Islet precursor cell (in vitro differentiated cells): ENCODE measurements at regions not wholly inside any gene's neighbourhood (a gene's known extent, or its start where the extent isn't known, plus 50 kb on each side); places are given as distances from the start of the nearest gene placed in this dataset.

Experiments used
- DNase-seq: peaks from one replicate; pipeline ENCODE4 v3.0.0-alpha.2; 2018

DNA sequence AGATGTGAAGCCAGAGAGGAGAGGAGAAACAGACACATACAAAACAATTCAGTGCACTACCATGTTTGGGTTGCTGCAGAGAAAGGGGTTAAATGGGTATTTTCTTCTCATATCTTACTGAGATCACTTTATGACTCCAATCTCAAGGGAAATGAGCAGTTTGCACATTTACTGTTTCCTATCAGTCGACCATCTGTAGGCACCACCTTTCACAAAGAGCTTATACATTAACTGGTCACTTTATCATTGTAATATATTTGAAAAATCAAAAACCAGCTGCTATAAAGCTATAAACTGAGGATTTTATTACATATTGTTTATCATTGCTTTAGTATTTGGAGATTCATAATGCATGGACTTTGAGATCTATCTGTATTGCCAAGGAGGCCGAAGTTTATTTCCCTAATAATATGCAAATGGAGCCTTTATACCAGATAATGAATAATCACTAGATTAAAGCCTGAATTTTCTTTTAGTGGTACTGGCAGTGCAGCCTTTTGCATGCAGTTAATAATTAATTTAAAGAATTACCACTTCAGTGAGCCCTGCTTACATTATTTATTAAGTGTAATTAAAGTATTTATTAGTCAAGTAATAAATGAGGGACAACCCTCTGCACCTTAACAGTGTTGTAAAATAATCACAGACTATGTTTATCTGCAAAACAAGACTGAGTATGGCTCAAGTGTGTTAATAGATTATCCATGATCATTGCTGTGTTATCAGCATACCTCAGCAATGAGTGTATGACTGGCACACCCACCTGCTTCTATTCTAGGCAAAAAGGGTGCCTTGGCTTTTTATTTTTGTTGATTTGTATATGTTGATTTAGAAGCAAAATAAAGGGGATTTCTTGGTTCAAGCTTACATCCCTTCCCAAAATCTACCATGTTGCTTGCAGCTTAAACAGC, 167.7 kb upstream of the SLC14A2 start:
- DNase-seq, result no peak

DNA sequence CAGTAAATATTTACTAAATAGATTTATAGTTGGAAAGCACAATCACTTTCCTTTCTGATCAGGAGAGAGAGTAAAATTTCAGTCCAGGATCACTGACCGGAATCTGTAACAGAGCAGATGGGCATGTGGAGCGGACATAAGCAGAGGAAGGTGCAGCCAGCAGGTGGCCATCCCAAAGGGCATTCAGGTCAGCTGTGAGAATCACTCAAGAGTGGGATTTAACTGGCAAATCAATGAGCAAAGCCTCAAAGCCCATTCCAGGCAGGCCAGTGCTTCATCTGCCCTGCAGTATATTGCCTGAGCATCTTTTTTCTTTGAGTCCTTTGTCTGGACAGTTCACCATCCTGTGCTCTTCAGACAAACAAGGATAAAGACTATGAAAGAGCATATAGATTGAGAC, 166.4 kb upstream of the SLC14A2 start:
- DNase-seq, result no peak

DNA sequence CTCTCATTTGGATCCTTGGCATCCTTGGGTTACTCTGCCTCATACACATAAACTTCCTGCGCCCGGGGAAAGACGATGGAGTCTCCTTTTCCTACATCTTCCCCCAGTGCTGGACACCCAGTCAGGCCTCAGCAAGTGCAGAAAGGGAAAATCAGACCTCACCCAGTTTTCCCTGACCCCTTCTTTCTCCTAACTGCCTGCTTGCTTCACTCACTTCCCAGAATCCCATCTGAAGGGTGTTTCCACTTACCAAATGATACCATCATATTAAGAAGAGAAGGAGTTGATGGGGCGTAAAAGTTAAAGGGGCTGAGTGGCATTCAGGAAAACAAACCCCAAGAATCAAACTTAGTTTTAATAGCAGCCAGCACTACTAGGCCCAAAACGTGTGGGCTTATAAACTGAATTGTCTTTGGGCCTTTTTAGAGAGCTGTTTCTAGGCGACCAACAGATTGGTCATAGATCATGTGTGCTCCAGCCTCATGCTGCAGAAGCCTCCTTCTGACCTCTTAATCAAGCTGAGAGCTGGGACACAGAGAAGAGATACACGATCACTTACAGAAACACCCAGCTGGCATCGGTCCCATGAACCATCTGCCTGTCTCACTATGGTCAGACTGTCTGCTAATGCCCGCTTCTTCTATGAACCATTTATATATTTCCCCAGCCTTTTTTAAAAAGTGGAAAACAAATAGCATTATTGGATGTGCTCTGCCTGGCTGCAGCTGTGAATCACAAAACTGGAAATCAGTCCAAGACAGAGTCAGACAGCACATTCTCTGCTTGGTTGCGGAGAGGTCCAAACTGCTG, 165.7 kb upstream of the SLC14A2 start:
- no peak for DNase-seq

DNA sequence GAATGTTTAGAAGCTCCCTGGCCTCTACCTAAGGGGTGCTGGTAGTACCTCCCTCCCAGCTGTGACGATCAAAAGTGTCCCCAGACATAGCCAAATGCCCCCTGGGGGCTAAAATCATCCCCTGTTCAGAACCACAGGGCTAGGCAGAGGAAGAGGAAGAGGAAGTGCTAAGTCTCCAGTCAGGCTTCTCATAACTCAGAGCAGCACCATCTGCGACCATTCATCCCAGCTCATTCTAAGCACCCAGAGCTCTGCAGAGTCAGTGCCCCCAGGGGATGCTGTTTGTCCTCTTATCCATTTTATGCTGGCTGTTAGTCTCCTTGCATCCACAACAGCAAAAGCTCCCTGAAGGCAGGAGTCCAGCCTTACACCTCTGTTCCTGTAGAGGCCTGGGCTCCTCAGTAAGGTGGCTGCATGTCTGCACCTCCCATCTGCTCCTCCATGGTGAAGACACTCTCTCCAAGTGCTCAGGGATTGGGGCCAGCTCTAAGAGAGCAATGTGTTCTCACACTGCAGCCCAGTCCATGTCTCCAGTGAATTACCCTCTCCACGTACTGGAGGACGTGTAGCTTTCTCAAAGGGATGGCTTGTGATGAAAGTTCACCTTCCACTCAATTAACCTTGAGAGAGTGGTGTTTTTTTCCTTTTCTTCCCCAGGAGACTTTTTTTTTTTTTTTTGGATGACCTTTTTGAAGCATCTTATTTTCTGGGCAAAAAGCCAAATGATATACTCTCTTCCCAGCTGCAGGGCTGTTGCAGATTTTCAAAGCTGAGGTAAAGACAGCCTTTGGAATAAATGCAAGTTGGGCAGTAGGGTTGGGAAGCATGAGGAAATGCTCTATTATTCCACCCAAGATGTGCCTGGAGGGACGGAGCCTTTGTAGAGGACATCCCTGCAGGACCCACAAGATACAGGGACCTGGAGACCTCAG, 158.9 kb upstream of the SLC14A2 start:
- no peak for DNase-seq

DNA sequence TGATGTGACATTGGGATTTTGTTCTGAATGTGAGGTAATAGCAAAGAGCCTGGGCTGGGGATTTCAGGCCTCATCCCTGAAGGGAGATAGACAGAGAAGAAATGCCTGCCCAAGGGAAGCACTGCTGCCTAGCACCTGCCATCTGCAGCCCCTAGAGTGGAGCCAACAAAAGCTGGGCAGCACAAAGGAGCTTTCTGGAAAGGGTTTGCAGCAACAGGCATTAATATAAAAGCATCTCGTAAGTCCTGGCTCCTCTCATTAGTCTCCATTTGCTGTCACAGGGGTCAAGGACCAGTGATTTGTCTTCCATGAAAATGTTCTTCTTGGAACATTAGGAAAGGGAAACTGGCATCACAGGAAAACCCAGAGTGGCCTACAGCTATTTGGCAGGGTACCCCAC, 157.2 kb upstream of the SLC14A2 start:
- no peak for DNase-seq

DNA sequence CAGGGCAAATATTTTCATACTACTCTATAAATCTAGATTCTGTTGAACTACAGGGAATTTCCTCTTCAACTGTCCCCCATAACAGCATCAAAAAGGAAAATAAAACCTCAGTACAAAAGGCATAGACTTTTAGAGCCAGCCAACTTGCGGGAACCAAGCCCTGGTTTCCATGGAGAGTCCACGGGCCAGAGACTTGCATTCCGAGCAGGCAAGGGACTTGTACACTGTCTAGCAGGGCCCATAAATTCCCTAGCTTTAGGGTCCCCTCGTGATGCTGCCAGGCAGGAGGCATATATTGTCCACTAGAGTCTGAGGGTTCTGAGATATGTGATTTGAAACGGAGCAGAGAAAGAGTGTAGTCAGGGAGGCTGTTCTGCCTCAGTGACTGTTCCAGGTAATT, 153.1 kb upstream of the SLC14A2 start:
- DNase-seq, result no peak

DNA sequence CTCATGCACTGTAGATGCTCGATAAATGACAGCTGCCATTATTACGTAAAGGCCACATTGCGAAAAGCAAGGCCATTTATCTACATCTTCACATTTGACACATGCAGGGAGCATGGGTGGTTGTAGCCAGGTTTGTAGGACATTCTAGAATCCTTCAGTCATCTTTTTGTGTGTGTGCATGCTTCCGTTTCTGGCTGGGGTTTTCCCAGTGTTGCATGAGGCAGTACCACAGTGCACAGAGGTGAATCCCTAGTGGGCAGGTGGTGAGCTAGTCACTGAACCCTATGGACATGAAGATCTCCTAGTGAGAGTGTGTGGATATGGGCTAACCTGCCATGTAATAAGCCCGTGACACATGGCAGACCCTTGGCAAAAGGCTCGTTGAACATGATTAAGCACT, 151.8 kb upstream of the SLC14A2 start:
- DNase-seq, result no peak

DNA sequence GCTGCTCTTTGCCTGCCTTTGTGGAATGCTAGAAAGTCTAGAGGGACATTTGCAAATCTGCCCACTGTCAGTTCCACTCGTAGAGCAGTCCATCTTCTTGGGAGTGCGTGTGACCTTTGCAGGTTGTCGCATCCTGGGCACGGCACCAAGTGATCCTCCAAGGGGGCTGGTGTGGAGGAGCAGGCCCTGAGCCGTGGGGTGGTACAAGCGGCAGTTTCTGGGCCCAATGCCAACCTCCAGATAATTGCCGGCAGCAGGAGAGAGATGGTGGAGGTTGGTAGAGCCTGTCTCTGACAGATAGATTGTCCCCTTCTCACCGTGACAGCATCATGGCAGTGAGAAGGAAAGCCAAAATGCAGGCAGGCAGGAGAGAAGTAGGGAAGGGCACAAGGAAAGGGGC, 150.7 kb upstream of the SLC14A2 start:
- no peak for DNase-seq

DNA sequence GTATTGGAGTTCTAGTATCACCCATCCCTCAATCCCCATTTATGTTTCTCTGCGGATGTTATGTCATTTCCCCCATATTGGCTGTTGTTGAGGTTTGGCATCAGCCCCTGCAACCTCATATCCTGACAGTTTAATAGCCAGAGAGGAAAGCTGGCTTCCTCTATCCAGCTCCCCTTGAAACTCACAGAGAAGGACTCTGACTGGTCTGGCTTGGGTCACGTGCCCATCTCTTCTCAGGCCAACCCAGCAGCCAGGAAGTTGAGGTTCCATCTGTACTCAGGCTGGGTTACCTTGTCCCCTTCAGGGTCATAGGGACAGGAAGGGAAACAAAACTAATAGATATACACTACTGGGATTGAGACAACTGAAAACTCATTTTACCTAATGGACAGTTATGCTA, 148.0 kb upstream of the SLC14A2 start:
- no peak for DNase-seq

DNA sequence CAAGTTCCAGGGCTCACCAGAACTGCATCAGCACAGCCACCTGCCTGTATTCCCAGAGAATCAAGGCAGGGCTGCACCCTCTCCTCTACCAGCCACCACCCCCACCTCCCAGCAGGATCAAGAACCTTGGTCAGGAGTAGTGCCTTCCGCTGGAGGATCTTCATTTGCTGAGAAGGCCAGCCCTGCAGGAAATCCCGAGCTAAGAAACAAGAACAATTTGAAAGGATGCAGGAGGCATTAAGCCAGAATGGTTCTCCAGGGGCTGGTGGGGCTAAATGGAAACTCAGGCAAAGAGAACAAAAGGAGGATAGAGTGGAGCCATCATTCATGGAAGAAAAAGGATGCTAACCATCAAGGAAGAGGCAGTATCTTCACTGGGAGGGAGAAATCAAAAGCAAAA, 147.3 kb upstream of the SLC14A2 start:
- DNase-seq, result no peak

DNA sequence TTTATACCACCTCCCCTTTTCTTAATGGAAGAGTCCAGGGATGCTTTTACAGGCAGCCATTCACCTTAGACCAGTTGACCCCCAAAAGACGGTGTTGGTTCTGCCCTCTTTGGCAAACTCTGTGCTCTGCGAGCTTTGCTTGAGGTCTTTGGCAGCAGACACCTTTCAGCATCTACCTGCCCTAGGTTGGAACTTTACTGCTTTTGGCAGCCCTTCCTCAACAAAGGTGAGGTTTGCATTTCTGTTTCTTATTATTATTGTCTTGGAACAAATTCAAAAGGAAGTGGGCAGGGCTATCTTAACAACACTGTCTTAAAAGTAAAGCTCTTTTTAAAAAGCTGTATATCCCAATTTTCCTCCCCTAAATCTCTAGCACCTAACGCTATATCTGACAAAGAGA, 136.4 kb upstream of the SLC14A2 start:
- no peak for DNase-seq

DNA sequence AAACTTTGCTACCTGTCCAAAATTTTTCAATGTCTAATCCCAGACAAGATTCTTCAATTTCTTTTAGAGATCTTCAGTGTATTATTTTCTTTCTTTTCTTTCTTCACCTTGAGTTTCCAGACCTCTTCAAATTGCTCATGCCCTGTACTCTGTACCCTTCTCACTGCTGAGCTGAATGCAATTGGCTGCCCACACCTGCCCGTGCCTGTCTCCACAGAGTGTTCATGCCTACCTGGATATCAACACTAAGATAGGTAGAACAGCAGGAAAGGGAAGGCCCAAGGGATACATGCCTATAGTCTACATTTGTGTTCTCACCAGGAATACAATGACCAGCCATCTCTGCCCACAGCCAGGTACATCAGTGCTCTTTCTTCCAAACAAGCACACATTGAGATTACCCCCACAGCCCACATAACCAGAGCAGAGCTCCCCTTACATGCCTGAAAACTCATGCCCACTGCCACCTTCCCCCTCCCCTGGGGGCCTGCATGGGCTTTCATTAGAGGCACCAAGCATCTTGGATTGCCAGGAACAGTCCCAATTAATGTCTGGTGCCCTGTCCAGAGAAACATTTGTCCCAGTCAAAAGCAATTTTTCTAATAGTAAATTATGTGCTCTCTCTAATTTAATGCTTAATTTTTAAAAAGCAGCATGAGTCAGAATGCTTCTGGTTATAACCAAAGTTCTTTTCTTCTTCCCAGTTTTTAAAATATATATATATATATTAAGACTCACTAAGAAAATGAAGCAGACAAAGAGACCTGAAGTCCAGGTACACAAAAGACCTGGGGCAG, 134.9 kb upstream of the SLC14A2 start:
- no peak for DNase-seq

DNA sequence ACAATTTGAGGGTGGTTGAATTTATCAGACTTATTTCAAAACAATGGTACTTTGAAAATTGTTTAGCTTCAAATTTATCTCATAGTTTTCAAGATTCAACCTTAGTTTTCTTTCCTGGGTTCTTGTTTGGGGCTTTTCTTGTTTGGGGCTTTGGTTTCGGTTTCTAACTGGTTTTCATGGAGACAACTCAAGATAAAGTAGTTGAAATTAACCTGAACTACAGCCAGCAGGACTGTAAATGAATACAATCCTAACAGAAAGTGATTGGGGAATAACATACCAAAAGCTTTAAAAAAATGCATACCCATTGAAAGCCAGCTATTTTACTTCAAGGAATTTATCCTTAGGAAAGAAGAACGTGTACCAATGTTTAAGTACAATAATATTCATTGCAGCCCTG, 133.5 kb upstream of the SLC14A2 start:
- DNase-seq, result no peak

DNA sequence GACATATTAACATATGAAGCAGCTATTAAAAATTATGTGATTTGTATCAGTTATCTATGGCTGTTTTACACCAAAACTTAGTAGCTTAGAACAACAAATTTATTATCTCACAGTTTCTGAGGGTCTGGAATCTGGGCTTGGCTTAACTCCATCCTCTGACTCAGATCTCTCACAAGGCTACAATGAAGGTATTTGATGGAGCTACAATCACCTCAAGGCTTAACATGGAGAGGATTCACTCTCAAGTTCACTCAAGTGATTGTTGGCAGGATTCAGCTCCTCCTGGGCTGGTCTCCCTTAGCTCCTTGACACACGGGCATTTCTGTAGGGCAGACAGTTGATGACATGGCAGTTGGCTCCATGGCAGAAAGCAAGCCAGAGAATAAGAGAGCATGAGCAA, 133.0 kb upstream of the SLC14A2 start:
- no peak for DNase-seq

DNA sequence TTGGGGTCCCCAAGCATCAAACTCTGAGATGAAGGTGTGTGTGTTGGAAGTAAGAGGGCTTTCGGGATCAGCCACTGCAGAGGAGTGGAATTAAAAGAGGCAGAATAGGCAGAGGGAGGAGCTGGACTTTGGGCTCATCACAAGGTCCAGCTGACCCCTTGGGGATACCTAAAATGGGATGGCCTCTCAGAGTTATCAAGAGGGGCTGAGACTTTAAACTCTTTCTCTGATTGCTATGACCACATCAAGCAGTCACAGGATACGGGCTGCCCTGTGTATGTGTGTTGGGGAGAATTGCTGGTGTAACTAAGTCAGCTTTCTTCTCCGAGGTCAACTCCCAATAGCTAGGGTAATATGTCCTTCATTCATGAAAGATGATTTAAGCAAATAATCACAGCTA, 127.7 kb upstream of the SLC14A2 start:
- DNase-seq, result no peak

DNA sequence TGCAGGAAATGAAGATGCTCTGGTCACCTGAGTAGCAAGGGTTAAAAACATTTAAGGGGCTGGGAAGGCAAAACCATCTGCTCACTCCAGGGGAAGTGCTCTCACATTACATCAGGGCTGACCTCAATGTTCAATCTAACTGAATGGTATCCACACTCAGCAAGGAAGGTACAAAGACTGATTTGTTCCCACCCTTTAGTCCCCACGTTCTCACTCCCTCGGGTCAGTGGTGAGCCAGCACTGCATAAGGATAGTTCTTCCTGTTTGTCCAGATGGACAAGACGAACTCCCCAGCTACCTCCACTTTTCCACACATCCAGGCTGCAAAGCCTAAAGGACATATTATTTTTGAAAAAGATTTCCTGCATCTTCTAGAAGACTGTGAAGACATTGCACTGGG, 126.6 kb upstream of the SLC14A2 start:
- no peak for DNase-seq

DNA sequence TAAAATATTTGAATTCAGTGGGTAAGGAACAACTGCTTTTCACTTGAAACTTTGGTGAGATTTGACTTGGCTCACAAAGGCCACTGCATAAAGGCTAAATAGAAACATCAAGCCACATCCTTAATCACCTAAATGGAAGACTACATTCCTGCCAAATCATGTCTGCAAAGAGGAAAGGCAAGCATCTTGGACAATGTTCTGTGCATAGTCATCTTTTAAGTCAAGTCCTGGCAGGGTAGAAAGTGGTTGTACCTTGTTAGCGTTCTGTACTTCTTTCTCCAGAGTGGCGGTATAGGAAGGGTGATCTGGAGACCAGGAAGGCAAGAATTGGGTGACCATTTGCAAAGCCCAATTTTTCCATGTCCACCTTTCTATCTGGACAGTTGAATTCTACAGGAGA, 121.4 kb upstream of the SLC14A2 start:
- DNase-seq, result no peak

DNA sequence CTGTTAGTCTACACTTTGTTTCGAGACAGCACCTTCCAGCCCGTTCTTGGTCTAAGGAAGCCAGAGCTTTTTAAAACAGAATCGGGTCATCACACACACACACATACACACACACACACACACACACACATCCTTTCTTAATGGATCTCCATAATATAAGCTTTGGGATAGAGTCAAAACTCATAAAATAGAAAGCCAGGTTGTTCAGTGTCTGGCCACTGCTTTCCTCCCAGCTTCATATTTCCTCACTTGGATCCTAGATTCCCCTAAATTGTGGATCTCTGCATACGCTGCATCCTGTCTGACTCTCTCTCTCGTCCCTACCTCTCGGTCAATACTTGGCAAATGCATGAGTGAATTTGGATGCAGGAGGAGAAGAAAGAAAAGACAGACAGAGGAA, 120.5 kb upstream of the SLC14A2 start:
- no peak for DNase-seq

DNA sequence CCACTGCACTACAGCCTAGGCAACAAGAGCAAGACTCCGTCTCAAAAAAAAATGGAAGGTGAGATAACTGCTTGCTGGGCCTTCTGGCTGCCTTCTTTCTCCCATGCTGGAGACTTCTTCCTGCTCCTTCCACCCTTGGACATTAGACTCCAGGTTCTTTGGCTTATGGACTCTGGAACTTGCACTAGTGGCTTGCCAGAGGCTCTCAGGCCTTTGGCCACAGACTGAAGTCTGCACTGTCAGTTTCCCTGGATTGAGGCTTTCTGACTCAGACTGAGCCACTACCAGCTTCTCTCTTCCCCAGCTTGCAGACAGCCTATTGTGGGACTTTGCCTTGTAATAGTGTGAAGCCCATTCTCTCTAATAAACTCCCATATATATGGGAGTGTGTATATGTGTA, 118.5 kb upstream of the SLC14A2 start:
- no peak for DNase-seq

DNA sequence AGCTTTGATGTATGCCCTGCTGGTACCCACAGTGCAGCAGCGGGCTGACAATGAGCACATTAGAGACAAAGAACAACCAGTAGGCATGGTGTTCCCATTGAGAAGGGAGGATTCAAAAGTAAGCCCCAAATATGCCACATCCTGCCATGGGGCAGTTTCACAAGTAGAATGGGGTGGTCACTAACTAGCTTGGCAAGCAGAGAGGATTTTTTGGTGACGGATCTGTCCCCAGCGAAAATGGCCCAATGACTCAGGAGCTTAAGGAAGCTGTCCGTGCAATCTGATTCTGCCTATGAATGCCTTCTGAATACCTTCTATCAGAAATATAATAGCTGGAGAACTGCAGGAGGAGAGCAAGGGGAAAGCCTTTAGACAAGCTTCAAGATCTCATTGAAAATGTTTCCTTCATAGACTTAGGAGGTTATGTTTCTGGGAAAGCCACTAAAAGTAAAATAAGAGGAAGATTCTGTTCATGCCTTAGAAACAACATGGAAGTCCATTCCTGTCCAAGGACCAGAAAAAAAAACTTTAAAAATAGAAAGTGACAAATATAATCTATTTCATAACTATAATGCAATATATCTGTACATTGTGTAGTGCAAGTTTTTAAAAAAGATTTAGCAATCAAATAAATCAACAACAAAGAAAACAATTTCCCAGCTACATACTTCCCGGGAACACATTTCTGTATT, 117.5 kb upstream of the SLC14A2 start:
- DNase-seq, result no peak

DNA sequence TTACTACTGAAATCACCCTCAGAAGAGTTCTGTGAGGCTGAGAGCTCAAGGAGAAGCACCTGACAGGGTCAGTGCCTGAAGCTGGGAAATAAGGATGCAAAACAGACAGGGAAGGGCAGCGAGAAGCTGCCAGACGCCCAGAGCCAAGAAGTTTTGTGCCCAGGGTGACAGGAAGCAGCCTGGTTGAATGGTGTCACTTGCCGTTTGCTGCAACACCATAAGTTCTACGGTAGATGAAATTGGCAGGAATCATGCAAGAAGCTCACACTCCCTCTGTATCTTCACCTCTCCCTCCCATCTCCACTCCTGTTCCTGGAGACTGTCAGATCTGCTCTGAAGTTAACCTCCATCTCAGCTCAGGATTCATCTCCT, 117.0 kb upstream of the SLC14A2 start:
- DNase-seq, result no peak

DNA sequence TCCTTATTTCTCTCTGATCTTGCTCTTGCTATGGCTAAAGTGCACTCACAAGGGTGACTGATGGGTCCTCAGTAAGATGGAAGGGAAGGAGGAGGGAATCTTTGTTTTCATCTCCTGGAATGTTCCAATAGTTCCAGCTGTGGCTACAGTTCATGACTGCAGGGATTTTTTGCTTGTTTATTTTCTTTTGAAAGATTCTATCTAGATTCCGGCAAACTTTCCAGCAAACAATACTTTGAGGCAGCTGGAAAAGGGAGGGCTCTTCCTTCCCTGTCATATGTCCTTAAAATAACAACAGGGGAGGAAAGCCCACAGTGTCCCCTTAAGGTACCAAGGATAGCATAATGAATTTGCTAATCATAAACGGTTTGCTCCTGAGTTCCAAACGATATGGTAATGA, 111.3 kb upstream of the SLC14A2 start:
- DNase-seq, result no peak
